GM13977 (cell line): ENCODE measurements at regions not wholly inside any gene's neighbourhood (a gene's known extent, or its start where the extent isn't known, plus 50 kb on each side); places are given as distances from the start of the nearest gene placed in this dataset.

Experiments
- DNase-seq: peaks from one replicate; pipeline ENCODE4 v3.0.0; 2012; ENCODE audit warnings: low spot score
- CTCF ChIP-seq: IDR thresholded peaks from 2 replicates; pipeline ENCODE4 v1.5.1; 2012; ENCODE audit warnings: mild to moderate bottlenecking, control low read depth; ENCODE audit not compliant: insufficient read depth; ENCODE audit errors: extremely low read depth, missing control alignments
- in situ Hi-C: fragments of 300-500 bp; cut with MboI; formaldehyde crosslinking; loops from one replicate; pipeline ENCODE4 v1.12.0; 2022; ENCODE audit warnings: low sequenced_read_pairs, low pct_unique_long_range_greater_than_20kb, mixed read lengths, inconsistent platforms; ENCODE audit not compliant: unreplicated experiment

DNA sequence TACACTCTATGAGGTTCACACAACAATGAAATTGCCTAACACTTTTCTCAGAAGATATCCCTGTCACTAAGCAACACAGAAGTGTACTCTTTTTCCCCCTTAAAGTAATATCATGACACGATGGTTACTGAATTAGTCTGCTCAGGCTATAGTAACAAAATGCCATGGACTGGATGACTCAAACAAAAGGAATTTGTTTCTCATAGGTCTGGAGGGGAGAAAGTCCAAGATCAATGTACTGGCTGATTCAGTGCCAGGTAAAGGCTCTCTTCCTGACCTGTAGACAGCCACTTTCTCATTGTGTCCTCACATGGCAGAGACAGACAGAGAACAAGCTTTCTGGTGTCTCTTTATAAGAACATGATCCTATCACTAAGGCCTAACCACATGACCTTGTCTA lies 211.9 kb downstream of the RBM43 start:
- in situ Hi-C loops: loop anchor here (25.0 kb wide), 1 partner anchor 1462 kb away; the partner anchor contains the start of gene MMADHC
- no peak for TF ChIP-seq CTCF
- no peak for DNase-seq

- no peak for TF ChIP-seq CTCF
- in situ Hi-C loops: loop anchor here (25.0 kb wide), 1 partner anchor 1461 kb away; the partner anchor contains the start of gene MMADHC
- DNase-seq: no peak
Observed at GRCh38 chr2:151048331-151049054, 213.2 kb downstream of the RBM43 start.

DNA sequence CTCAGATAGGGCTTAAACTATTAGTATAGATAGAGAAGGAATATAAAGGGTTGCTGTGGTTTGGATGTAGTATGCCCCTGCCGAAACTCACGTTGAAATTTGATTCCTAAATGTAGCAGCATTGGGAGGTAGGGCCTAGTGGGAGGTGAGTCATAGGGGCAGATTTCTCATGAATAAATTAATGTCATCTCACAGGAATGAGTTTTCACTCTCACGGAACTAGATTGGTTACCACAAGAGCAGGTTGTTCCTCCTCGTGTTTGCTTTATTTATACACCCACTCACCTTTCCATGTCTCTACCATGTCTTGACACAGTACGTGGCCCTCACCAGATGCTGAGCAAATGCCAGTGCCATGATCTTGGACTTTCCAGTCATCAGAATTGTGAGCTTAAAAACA lies 218.2 kb downstream of the RBM43 start:
- in situ Hi-C loops: loop anchor here (25.0 kb wide), 1 partner anchor 1456 kb away; the partner anchor contains the start of gene MMADHC
- TF ChIP-seq CTCF: no peak
- DNase-seq: no peak

- DNase-seq: no peak
- no peak for TF ChIP-seq CTCF
- in situ Hi-C loops: loop anchor here (25.0 kb wide), 1 partner anchor 1456 kb away; the partner anchor contains the start of gene MMADHC
Observed at GRCh38 chr2:151042964-151043363, 218.7 kb downstream of the RBM43 start.

DNA sequence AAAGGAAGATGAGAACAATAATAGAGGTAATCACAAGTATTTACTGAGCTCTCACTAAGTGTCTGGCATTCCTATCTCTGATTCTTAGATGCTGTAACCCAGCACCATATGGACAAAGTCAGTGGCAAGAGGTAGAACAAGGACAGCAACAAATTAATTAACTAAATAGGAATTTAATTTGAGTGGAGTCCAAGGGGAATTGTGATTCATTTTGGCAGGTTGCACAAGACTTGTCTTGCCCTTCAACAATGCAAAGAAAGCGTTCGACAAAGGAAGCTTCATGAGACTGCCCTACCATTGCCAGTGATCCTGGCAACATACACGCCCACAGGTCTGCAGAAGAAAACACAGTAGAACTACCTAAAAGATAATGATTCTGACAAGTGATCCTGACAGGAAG lies 221.6 kb downstream of the RBM43 start:
- no peak for DNase-seq
- TF ChIP-seq CTCF: no peak
- in situ Hi-C loops: loop anchor here (25.0 kb wide), 1 partner anchor 1453 kb away; the partner anchor contains the start of gene MMADHC

- no peak for TF ChIP-seq CTCF
- in situ Hi-C loops: loop anchor here (25.0 kb wide), 1 partner anchor 1451 kb away; the partner anchor contains the start of gene MMADHC
- DNase-seq: no peak
Observed at GRCh38 chr2:151038516-151038915, 223.1 kb downstream of the RBM43 start.
